Left forelimb (tissue), 1 donor: ENCODE measurements at regions not wholly inside any gene's neighbourhood (a gene's known extent, or its start where the extent isn't known, plus 50 kb on each side); places are given as distances from the start of the nearest gene placed in this dataset.
"Not testable (repeated sequence)": the region's sequence is repeated elsewhere in the genome, so short reads cannot be mapped to it uniquely, and the experiment has no call there.

Experiments used
- DNase-seq: peaks from one replicate; pipeline ENCODE4 v3.0.0-alpha.2; 2018; ENCODE audit warnings: low spot score

- no peak for DNase-seq
These were observed 743.7 kb upstream of the HS3ST1 start for GRCh38 chr4:12172198-12172973.

DNA sequence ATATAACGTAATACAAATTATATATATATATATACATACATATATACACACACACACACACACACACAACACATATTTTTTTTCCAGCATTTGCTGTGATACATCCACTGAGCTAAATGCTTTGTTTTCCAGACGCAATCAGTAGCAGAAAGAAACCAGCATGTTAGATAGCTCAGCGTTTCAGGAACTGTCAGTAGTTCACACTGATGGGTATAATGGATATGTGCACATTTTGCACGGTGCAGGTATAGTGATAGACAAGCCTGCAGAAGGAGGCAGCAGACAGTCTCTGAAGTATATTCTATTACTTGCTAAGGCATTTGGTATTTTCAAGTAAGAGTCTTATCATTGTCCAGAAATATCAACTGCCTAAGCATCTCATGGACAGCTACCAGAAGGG lies 741.6 kb upstream of the HS3ST1 start:
- DNase-seq = no peak

DNA sequence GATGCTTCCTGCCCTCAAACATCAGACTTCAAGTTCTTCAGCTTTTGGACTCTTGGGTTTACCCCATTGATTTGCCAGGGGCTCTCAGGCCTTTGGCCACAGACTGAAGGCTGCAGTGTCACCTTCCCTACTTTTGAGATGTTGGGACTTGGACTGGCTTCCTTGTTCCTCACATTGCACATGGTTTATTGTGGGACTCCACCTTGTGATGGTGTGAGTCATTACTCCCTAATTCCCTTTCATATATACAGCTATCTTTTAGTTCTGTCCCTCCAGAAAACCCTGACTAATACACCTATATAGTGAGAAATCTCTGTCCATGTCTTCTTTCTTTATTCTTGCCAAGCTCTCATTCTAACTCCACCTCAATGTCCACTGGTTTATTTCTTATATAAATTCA lies 736.9 kb upstream of the HS3ST1 start:
- no peak for DNase-seq

GRCh38 chr4:12146339-12146738 lies 717.6 kb upstream of the HS3ST1 start:
- DNase-seq = no peak

DNA sequence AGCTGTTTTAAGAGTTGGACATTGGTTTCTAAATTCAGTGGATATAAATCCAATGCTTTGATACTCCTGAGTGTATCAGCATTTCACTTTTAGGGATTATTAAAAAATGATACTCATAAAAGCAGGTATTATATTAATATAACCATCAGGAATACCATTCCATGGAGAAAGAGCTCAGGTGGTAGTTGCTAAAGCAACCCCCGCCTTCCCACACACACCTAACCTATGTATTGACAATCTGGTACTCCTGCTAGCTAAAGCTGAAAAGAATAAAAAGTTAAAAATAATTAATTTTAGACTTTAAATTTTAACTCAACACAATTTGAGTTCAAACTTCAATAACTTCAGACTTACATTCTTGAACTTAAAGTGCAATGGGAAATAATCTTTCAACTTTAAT lies 717.1 kb upstream of the HS3ST1 start:
- no peak for DNase-seq

DNA sequence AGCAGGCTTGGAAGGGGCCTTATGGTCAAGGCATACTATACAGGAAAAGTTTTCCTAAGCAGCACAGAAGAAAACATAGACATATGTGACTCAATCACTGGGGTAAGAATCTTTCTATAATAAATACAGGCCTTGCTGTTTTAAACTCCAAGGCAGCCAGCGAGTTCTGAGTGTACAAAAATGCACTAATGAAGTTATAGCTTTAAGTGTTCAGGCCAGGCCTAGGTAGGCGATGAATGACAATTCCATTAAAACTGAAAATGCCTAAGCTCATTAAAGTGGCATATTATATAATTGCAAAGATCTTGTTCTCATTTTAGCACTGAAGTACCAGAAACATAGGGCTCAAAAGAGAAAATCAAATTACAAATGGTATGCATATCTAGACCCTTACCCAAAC lies 716.4 kb upstream of the HS3ST1 start:
- no peak for DNase-seq

DNA sequence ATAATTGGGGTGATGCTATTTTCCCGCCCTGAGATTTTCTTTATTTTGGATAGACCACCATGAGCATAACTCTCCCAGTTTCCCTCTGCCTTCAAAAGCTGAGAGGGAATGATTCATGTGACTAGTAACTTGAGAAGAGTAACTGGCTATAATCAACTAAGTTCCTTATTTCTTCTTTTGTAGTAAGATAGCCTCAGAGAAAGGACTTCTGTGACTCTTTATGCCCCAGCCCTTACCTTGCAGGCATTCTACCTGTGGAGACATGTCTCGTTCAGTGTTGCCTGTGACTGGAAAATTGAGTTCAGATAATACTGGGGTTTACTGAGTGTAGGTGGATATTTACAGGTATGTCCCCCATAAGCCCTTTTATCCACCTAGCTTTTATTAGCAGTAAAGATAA lies 715.4 kb upstream of the HS3ST1 start:
- DNase-seq = no peak

DNA sequence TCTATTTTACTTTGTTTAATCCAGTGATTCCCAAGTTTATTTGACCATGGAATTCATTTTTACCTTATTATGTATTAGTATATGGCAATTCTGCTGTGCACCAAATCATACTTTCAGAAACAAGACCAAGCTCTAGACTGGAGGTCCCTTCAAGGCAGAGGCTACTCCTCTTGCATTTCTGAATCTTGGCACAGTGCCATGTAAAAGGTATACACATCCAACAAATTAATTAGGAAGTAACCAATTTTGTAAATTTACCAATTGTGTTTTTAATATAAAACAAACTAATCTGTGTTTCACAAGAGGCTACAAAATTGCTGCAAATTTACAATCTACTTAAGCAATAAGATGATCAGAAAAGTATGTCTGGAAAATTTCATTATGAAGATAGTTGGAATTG lies 712.2 kb upstream of the HS3ST1 start:
- DNase-seq = no peak

GRCh38 chr4:12139296-12139695 lies 710.6 kb upstream of the HS3ST1 start:
- DNase-seq = no peak

GRCh38 chr4:12138488-12138887 lies 709.8 kb upstream of the HS3ST1 start:
- no peak for DNase-seq

DNA sequence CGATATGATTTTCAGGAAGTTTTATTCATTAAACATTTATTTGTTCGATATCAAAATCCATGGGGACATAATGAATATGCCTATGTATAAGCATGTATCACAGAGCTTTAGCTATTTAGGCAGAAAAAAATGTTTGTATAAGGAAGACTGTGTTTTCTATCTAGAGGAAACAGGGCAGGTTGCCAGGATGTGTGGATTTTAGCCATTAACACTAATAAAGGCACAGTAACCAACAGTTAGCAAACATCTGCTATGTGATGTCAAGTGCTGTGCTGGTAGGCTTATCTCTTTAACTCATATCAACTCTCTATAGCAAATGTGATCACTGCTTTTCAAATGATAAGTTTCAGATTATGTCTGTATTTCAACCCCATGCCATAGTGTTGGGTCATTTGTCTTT lies 708.9 kb upstream of the HS3ST1 start:
- DNase-seq = no peak

- no peak for DNase-seq
These were observed 697.8 kb upstream of the HS3ST1 start for GRCh38 chr4:12126474-12126873.

GRCh38 chr4:12124138-12124537 lies 695.4 kb upstream of the HS3ST1 start:
- DNase-seq = no peak

DNA sequence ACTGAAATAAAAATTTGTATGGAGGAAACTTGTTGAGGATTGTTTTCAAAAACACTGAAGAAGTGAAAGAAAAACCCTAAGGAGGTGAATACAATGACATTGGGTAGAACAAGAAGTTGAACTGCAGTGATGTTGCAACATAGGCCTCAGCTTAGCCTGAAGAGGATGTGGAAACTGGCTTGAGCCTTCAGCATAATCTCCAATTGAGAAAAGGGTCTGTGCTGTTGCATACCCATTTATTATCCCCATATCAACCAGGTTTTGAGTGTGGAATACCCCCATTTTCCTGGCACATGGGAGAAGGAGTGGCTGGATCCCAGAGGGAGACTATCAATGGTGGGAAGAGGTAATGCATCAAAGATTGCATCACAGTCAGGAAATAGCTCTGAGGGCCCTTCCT lies 695.0 kb upstream of the HS3ST1 start:
- DNase-seq = no peak

GRCh38 chr4:12122316-12122715 lies 693.6 kb upstream of the HS3ST1 start:
- no peak for DNase-seq

- no peak for DNase-seq
These were observed 692.3 kb upstream of the HS3ST1 start for GRCh38 chr4:12120968-12121367.

DNA sequence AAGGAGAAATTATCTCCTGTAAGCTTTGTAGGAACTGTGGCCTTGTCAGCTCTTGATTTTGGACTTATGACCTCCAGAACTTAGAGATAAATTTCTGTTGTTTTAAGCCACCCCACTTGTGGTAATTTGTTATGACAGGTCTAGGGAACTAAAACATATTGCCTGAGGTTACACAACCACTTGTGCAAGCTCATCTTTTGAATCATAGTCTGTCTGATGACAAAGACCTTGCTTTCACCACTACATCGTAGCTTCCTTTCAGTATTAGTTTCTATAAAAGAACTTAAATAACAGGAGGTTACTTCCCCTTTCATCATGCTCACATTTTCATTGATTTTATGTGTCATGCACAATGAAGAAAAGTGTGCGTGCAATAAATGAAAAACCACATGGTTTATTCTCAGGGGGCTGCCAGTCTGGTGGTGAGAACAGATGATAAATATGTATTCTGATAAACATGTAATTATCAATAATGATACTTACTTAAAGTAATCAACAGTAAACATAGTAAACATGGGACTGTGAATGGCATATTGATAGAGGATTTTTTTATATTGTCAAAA lies 690.0 kb upstream of the HS3ST1 start:
- DNase-seq = no peak

DNA sequence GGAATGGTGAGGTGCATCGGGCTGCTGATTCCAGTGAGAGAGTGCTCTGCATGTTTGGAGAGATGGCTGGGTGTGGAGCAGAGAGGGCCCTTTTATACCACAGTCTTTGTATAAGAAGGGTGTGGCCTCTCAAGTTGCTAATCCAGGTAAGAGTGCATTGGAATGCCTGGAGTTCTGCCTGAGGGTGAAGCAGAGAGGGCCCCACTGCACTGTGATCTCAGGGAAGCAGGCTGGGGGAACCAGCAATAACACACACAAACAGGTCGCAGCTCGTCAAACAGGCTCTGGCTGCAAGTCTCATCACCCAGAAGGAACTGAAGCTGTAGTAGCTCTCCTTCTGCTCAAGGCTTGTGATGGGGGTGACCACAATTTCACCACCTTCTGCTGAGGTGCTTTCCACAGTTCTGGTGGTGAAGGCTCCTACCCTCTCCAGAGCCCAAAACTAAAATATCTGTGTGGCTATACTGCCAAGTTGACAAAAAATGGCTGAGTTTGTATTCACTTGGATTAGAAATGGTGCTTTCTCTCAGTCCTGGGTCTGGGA lies 687.4 kb upstream of the HS3ST1 start:
- DNase-seq = no peak

- no peak for DNase-seq
These were observed 681.9 kb upstream of the HS3ST1 start for GRCh38 chr4:12110627-12111026.

DNA sequence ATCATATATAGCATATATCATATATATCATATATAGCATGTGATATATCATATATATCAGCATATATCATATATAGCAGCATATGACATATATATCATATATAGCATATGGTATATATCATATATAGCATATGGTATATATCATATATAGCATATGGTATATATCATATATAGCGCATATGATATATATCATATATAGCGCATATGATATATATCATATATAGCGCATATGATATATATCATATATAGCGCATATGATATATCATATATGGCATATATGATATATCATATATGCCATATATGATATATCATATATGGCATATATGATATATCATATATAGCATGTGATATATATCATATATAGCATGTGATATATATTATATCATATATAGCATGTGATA lies 680.4 kb upstream of the HS3ST1 start:
- DNase-seq = not testable (repeated sequence)

- DNase-seq = no peak
These were observed 676.8 kb upstream of the HS3ST1 start for GRCh38 chr4:12105519-12105918.

GRCh38 chr4:12089920-12090319 lies 661.2 kb upstream of the HS3ST1 start:
- DNase-seq = not testable (repeated sequence)

- DNase-seq = no peak
These were observed 656.0 kb upstream of the HS3ST1 start for GRCh38 chr4:12084690-12085089.

GRCh38 chr4:12071316-12071715 lies 642.6 kb upstream of the HS3ST1 start:
- DNase-seq = no peak
